MM.1S (cell line): ENCODE measurements at regions not wholly inside any gene's neighbourhood (a gene's known extent, or its start where the extent isn't known, plus 50 kb on each side); places are given as distances from the start of the nearest gene placed in this dataset.

Source experiments
- DNase-seq: peaks from one replicate; pipeline ENCODE4 v3.0.0-alpha.2; 2015
- H2AFZ ChIP-seq: fragments of 300-600 bp; sonication (generic); 2 replicates; pipeline ENCODE4 v1.6.0; 2016; ENCODE audit warnings: antibody characterized with exemption, low read length
- H3F3A ChIP-seq: fragments of 300-600 bp; sonication (generic); 2 replicates; pipeline ENCODE4 v1.6.1; 2016; ENCODE audit warnings: mild to moderate bottlenecking, antibody characterized with exemption, low read length, moderate library complexity, mixed read lengths; ENCODE audit not compliant: insufficient read depth
- H3K27ac ChIP-seq: fragments of 300-600 bp; sonication (generic); 2 replicates; pipeline ENCODE4 v1.5.1; 2016; ENCODE audit warnings: mild to moderate bottlenecking, low read length
- H3K27me3 ChIP-seq: fragments of 300-600 bp; sonication (generic); replicated peaks from 2 replicates; pipeline ENCODE4 v1.6.0; 2016; ENCODE audit warnings: low read length; ENCODE audit not compliant: insufficient read depth
- H3K36me3 ChIP-seq: fragments of 300-600 bp; sonication (generic); replicated peaks from 2 replicates; pipeline ENCODE4 v1.6.1; 2016; ENCODE audit warnings: mild to moderate bottlenecking, low read length, mixed read lengths; ENCODE audit not compliant: insufficient read depth
- H3K4me1 ChIP-seq: fragments of 300-600 bp; sonication (generic); 2 replicates; pipeline ENCODE4 v1.6.1; 2016; ENCODE audit warnings: low read length, mixed read lengths
- H3K4me2 ChIP-seq: fragments of 300-600 bp; sonication (generic); 2 replicates; pipeline ENCODE4 v1.6.0; 2016; ENCODE audit warnings: low read depth, low read length
- H3K4me3 ChIP-seq: fragments of 300-600 bp; sonication (generic); 2 replicates; pipeline ENCODE4 v1.5.1; 2016; ENCODE audit warnings: low read length, mixed read lengths
- H3K79me2 ChIP-seq: fragments of 300-600 bp; sonication (generic); 2 replicates; pipeline ENCODE4 v1.6.1; 2016; ENCODE audit warnings: mixed run types, low read length, mixed read lengths
- H3K9ac ChIP-seq: fragments of 300-600 bp; sonication (generic); 2 replicates; pipeline ENCODE4 v1.6.1; 2016; ENCODE audit warnings: low read length, mixed read lengths
- H3K9me2 ChIP-seq: fragments of 300-600 bp; sonication (generic); replicated peaks from 2 replicates; pipeline ENCODE4 v1.6.1; 2016; ENCODE audit warnings: mild to moderate bottlenecking, low read length, mixed read lengths; ENCODE audit not compliant: insufficient read depth
- H3K9me3 ChIP-seq: fragments of 300-600 bp; sonication (generic); replicated peaks from 2 replicates; pipeline ENCODE4 v1.6.1; 2016; ENCODE audit warnings: mild to moderate bottlenecking, low read length, mixed read lengths; ENCODE audit not compliant: insufficient read depth
- H4K20me1 ChIP-seq: fragments of 300-600 bp; sonication (generic); 2 replicates; pipeline ENCODE4 v1.6.1; 2016; ENCODE audit warnings: mild to moderate bottlenecking, low read length, moderate library complexity, mixed read lengths; ENCODE audit not compliant: insufficient read depth
- CTCF ChIP-seq: fragments of 300-600 bp; sonication (generic); IDR thresholded peaks from 2 replicates; pipeline ENCODE4 v1.5.1; 2016; ENCODE audit warnings: antibody characterized with exemption, low read length, mixed read lengths
- EZH2 ChIP-seq: fragments of 300-600 bp; sonication (generic); optimal IDR thresholded peaks from 2 replicates; pipeline ENCODE3; 2017; ENCODE audit warnings: low read depth, mild to moderate bottlenecking, antibody characterized with exemption, low read length, mixed read lengths
- EZH2phosphoT487 ChIP-seq: fragments of 300-600 bp; sonication (generic); IDR thresholded peaks from 2 replicates; pipeline ENCODE4 v1.6.1; 2018; ENCODE audit warnings: antibody characterized with exemption, low read length

GRCh38 chr11:116695657-116696254 lies 77.0 kb downstream of the BUD13 start:
- DNase-seq, result no peak
- Histone ChIP-seq H3K27ac (no peak overlapping the region), H3K9me3 (no peaks in the 10 kb centered on the region), H3K9me2 (no peaks in the 10 kb centered on the region), H3K9ac (no peak overlapping the region), H3F3A (no peaks in the 10 kb centered on the region), H3K27me3 (no peaks in the 10 kb centered on the region; the same call in 1 of the 2 replicates), H3K4me3 (no peak overlapping the region), H3K79me2 (no peaks in the 10 kb centered on the region), H3K36me3 (no peaks in the 10 kb centered on the region), H3K4me1 (no peaks in the 10 kb centered on the region), H3K4me2 (no peak overlapping the region), H2AFZ (no peak overlapping the region), H4K20me1 (no peaks in the 10 kb centered on the region)
- TF ChIP-seq EZH2phosphoT487, result no peak
- TF ChIP-seq EZH2, result no peak
- TF ChIP-seq CTCF, result no peak

GRCh38 chr11:116694815-116695590 lies 77.8 kb downstream of the BUD13 start:
- Histone ChIP-seq H3K79me2 (no peaks in the 10 kb centered on the region), H2AFZ (no peak overlapping the region), H3K36me3 (no peaks in the 10 kb centered on the region), H3K9me2 (no peaks in the 10 kb centered on the region), H3K9me3 (no peaks in the 10 kb centered on the region), H4K20me1 (no peaks in the 10 kb centered on the region), H3K4me2 (no peak overlapping the region), H3F3A (no peaks in the 10 kb centered on the region), H3K27me3 (no peaks in the 10 kb centered on the region; the same call in 1 of the 2 replicates), H3K9ac (no peak overlapping the region), H3K4me3 (no peak overlapping the region), H3K4me1 (no peaks in the 10 kb centered on the region), H3K27ac (no peak overlapping the region)
- no peak for DNase-seq
- TF ChIP-seq EZH2 (no peak), CTCF (no peak), EZH2phosphoT487 (no peak)

GRCh38 chr11:116694349-116694725 lies 78.5 kb downstream of the BUD13 start:
- H3F3A ChIP-seq, result no peaks in the 10 kb centered on the region
- no peaks in the 10 kb centered on the region for H3K36me3 ChIP-seq
- H3K79me2 ChIP-seq, result no peaks in the 10 kb centered on the region
- H3K27me3 ChIP-seq, result no peaks in the 10 kb centered on the region; the same call in 1 of the 2 replicates
- DNase-seq, result no peak
- H3K9me2 ChIP-seq, result no peaks in the 10 kb centered on the region
- no peaks in the 10 kb centered on the region for H3K9me3 ChIP-seq
- no peak overlapping the region for H3K27ac ChIP-seq
- TF ChIP-seq EZH2phosphoT487 (no peak), CTCF (no peak), EZH2 (no peak)
- no peaks in the 10 kb centered on the region for H3K4me1 ChIP-seq
- no peak overlapping the region for H3K4me3 ChIP-seq
- no peaks in the 10 kb centered on the region for H4K20me1 ChIP-seq
- no peak overlapping the region for H3K9ac ChIP-seq
- H3K4me2 ChIP-seq, result no peak overlapping the region
- no peak overlapping the region for H2AFZ ChIP-seq
